Bone marrow (tissue), 2 donors: ENCODE measurements at regions not wholly inside any gene's neighbourhood (a gene's known extent, or its start where the extent isn't known, plus 50 kb on each side); places are given as distances from the start of the nearest gene placed in this dataset.
A peak's percentile ranks its signal among the peaks of the same experiment; 100 is the strongest.

Experiments
- DNase-seq, 2 donors: peaks; one replicate each; lab custom pipeline; 2025; lab: John Stamatoyannopoulos, UW

- no peak for DNase-seq
These were observed 677.0 kb downstream of the RNF144A start for GRCh38 chr2:7594211-7594610.

GRCh38 chr2:7595206-7595605, 678.0 kb downstream of the RNF144A start:
- DNase-seq: no peak

- no peak for DNase-seq
These were observed 681.2 kb downstream of the RNF144A start for GRCh38 chr2:7598402-7598801.

GRCh38 chr2:7599462-7600258, 682.4 kb downstream of the RNF144A start:
- no peak for DNase-seq

GRCh38 chr2:7601990-7602389, 684.8 kb downstream of the RNF144A start:
- no peak for DNase-seq

- no peak for DNase-seq
These were observed 687.2 kb downstream of the RNF144A start for GRCh38 chr2:7604456-7604855.

GRCh38 chr2:7607441-7608173, 690.4 kb downstream of the RNF144A start:
- DNase-seq: no peak

- DNase-seq: no peak
These were observed 692.3 kb downstream of the RNF144A start for GRCh38 chr2:7609556-7609955.

GRCh38 chr2:7609974-7610373, 692.8 kb downstream of the RNF144A start:
- no peak for DNase-seq

- DNase-seq: no peak
These were observed 694.5 kb downstream of the RNF144A start for GRCh38 chr2:7611750-7612149.

GRCh38 chr2:7612969-7613368, 695.8 kb downstream of the RNF144A start:
- DNase-seq: no peak

- DNase-seq: no peak
These were observed 696.6 kb downstream of the RNF144A start for GRCh38 chr2:7613831-7614230.

- no peak for DNase-seq
These were observed 700.8 kb downstream of the RNF144A start for GRCh38 chr2:7618031-7618430.

GRCh38 chr2:7619203-7619970, 702.2 kb downstream of the RNF144A start:
- no peak for DNase-seq

GRCh38 chr2:7620255-7620654, 703.0 kb downstream of the RNF144A start:
- DNase-seq: no peak

GRCh38 chr2:7621018-7621814, 704.0 kb downstream of the RNF144A start:
- no peak for DNase-seq

- DNase-seq: peak in 1 of 2 donors; percentile 6
These were observed 708.4 kb downstream of the RNF144A start for GRCh38 chr2:7625392-7626138.

GRCh38 chr2:7626139-7626537, 708.9 kb downstream of the RNF144A start:
- no peak for DNase-seq

- no peak for DNase-seq
These were observed 710.4 kb downstream of the RNF144A start for GRCh38 chr2:7627583-7627982.

- DNase-seq: no peak
These were observed 715.2 kb downstream of the RNF144A start for GRCh38 chr2:7632420-7632819.

- DNase-seq: no peak
These were observed 716.4 kb downstream of the RNF144A start for GRCh38 chr2:7633566-7634153.
